ENCODE measurements at regions not wholly inside any gene's neighbourhood (a gene's known extent, or its start where the extent isn't known, plus 50 kb on each side); places are given as distances from the start of the nearest gene placed in this dataset.

GRCh38 chr13:83498045-83498444 is 384.2 kb downstream of the SLITRK1 start:
- no peak overlapping the region for H3K4me3 ChIP-seq
- no peaks in the 10 kb centered on the region for H3K27me3 ChIP-seq
- intact Hi-C loops (cut with DNase I) = no loop called here
- TF ChIP-seq CTCF (IDR thresholded peaks at IDR 0.05) (no peak), POLR2A (IDR thresholded peaks at IDR 0.05) (no peak)
- DNase-seq = no peak
- no peak overlapping the region for H3K27ac ChIP-seq
- no peaks in the 10 kb centered on the region for H3K9me3 ChIP-seq (replicated peaks in 1 of 3)
- no peaks in the 10 kb centered on the region for H3K4me1 ChIP-seq (replicated peaks in 1 of 2)
- no peaks in the 10 kb centered on the region for H3K36me3 ChIP-seq (replicated peaks in 1 of 2)

- Histone ChIP-seq H3K4me1 (replicated peaks in 1 of 2) (no peaks in the 10 kb centered on the region), H3K27me3 (no peaks in the 10 kb centered on the region), H3K36me3 (replicated peaks in 1 of 2) (no peaks in the 10 kb centered on the region), H3K4me3 (no peak overlapping the region), H3K9me3 (replicated peaks in 1 of 3) (no peaks in the 10 kb centered on the region), H3K27ac (no peak overlapping the region)
- 77 to 87% (median 80%) methylated on average over 6 of the region's 6 CpGs for WGBS, 4 donors
- DNase-seq = no peak
- intact Hi-C loops (cut with DNase I) = no loop called here
- TF ChIP-seq CTCF (IDR thresholded peaks at IDR 0.05) = no peak
- TF ChIP-seq POLR2A (IDR thresholded peaks at IDR 0.05) = no peak
Observed at GRCh38 chr13:83496501-83496900, 385.8 kb downstream of the SLITRK1 start.

- no peaks in the 10 kb centered on the region for H3K4me1 ChIP-seq (replicated peaks in 1 of 2)
- H3K27ac ChIP-seq = no peak overlapping the region
- H3K36me3 ChIP-seq (replicated peaks in 1 of 2) = no peaks in the 10 kb centered on the region
- no peak for DNase-seq
- H3K27me3 ChIP-seq = no peaks in the 10 kb centered on the region
- no peak for TF ChIP-seq CTCF (IDR thresholded peaks at IDR 0.05)
- no peak for TF ChIP-seq POLR2A (IDR thresholded peaks at IDR 0.05)
- H3K9me3 ChIP-seq (replicated peaks in 1 of 3) = no peaks in the 10 kb centered on the region
- intact Hi-C loops (cut with DNase I) = no loop called here
- WGBS, 4 donors = 15 to 37% (median 24%) methylated on average over 1 of the region's 1 CpG
- no peak overlapping the region for H3K4me3 ChIP-seq
Observed at GRCh38 chr13:83485101-83485500, 397.2 kb downstream of the SLITRK1 start.

DNA sequence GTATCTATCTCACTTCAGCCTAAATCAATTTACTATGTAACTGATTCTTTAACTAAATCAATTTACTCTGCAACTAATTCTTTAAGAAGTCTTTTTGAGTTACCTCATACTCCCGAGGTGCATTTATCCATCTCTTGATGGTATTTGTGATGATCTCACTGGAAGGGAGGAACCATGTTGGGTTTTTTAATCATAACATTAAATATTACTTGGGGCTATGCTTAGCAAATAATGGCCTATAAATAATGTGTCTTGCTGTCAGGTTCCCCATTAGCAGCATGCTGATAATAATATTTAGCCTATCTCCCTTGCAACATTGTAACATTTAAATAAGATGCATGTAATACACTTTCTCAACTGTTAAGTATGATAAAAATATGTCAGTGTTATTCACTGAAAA is 411.3 kb downstream of the SLITRK1 start:
- Histone ChIP-seq H3K4me3 (no peak overlapping the region), H3K36me3 (replicated peaks in 1 of 2) (no peaks in the 10 kb centered on the region), H3K4me1 (replicated peaks in 1 of 2) (no peaks in the 10 kb centered on the region), H3K27ac (no peak overlapping the region), H3K9me3 (replicated peaks in 1 of 3) (no peaks in the 10 kb centered on the region), H3K27me3 (no peaks in the 10 kb centered on the region)
- intact Hi-C loops (cut with DNase I) = no loop called here
- no peak for DNase-seq
- no peak for TF ChIP-seq CTCF (IDR thresholded peaks at IDR 0.05)
- TF ChIP-seq POLR2A (IDR thresholded peaks at IDR 0.05) = no peak
- 43 to 68% (median 56%) methylated on average over 1 of the region's 1 CpG for WGBS, 4 donors
